GM23338 (cell line): ENCODE measurements at regions not wholly inside any gene's neighbourhood (a gene's known extent, or its start where the extent isn't known, plus 50 kb on each side); places are given as distances from the start of the nearest gene placed in this dataset.

Experiments
- ATAC-seq: fragments of 200-7000 bp; cut with Tn5 transposase; 3 replicates; pipeline ENCODE4 v1.9.1; 2020
- DNase-seq: peaks from one replicate; pipeline ENCODE4 v3.0.0-alpha.2; 2015; ENCODE audit warnings: low spot score
- H2AFZ ChIP-seq: fragments of 200-600 bp; sonication (generic); 2 replicates; pipeline ENCODE4 v1.8.0; 2016; ENCODE audit warnings: antibody characterized with exemption, mild to moderate bottlenecking, moderate library complexity
- H3F3A ChIP-seq: fragments of 200-600 bp; sonication (generic); replicated peaks from 2 replicates; pipeline ENCODE4 v1.8.0; 2017; ENCODE audit warnings: antibody characterized with exemption, mixed run types, low read depth
- H3K27ac ChIP-seq: fragments of 200-600 bp; sonication (generic); 2 replicates; pipeline ENCODE4 v1.6.1; 2016; ENCODE audit warnings: low read depth
- H3K27me3 ChIP-seq: fragments of 200-600 bp; sonication (generic); 2 replicates; pipeline ENCODE4 v1.8.0; 2016; ENCODE audit warnings: mild to moderate bottlenecking, mixed run types, moderate library complexity; ENCODE audit not compliant: insufficient read depth
- H3K36me3 ChIP-seq: fragments of 200-600 bp; sonication (generic); 2 replicates; pipeline ENCODE4 v1.8.0; 2016; ENCODE audit warnings: mild to moderate bottlenecking; ENCODE audit not compliant: insufficient read depth
- H3K4me1 ChIP-seq: fragments of 200-600 bp; sonication (generic); 2 replicates; pipeline ENCODE4 v1.8.0; 2016; ENCODE audit warnings: mild to moderate bottlenecking, moderate library complexity; ENCODE audit not compliant: insufficient read depth
- H3K4me2 ChIP-seq: fragments of 200-600 bp; sonication (generic); 2 replicates; pipeline ENCODE4 v1.7.1; 2017; ENCODE audit warnings: mixed run types
- H3K4me3 ChIP-seq: fragments of 200-600 bp; sonication (generic); 2 replicates; pipeline ENCODE4 v1.6.1; 2016; ENCODE audit warnings: mixed run types
- H3K79me2 ChIP-seq: fragments of 200-600 bp; sonication (generic); replicated peaks from 2 replicates; pipeline ENCODE4 v1.8.0; 2017; ENCODE audit warnings: mild to moderate bottlenecking; ENCODE audit not compliant: insufficient read depth
- H3K9me2 ChIP-seq: fragments of 200-600 bp; sonication (generic); 2 replicates; pipeline ENCODE4 v1.8.0; 2017; ENCODE audit not compliant: insufficient read depth
- H4K20me1 ChIP-seq: fragments of 200-600 bp; sonication (generic); replicated peaks from 2 replicates; pipeline ENCODE4 v1.8.0; 2017; ENCODE audit warnings: mild to moderate bottlenecking; ENCODE audit not compliant: insufficient read depth
- H3K27ac Mint-ChIP-seq: 2 replicates; pipeline ENCODE4 v1.8.0; 2020; ENCODE audit warnings: inconsistent platforms, mild to moderate bottlenecking, moderate library complexity, mixed read lengths
- H3K27me3 Mint-ChIP-seq: 3 replicates; pipeline ENCODE4 v1.8.0; 2022; ENCODE audit warnings: low read depth, mild to moderate bottlenecking, moderate library complexity, mixed read lengths, inconsistent platforms; ENCODE audit not compliant: insufficient read depth, poor library complexity
- H3K36me3 Mint-ChIP-seq: 3 replicates; pipeline ENCODE4 v1.8.0; 2021; ENCODE audit warnings: low read depth, mild to moderate bottlenecking, inconsistent platforms, moderate library complexity, mixed read lengths
- H3K4me1 Mint-ChIP-seq: 3 replicates; pipeline ENCODE4 v1.8.0; 2020; ENCODE audit warnings: mild to moderate bottlenecking, inconsistent platforms, mixed read lengths
- H3K4me3 Mint-ChIP-seq: 3 replicates; pipeline ENCODE4 v1.8.0; 2021; ENCODE audit warnings: moderate library complexity, mild to moderate bottlenecking, inconsistent platforms, mixed read lengths
- H3K9me3 Mint-ChIP-seq: 3 replicates; pipeline ENCODE4 v1.8.0; 2020; ENCODE audit warnings: moderate library complexity, mild to moderate bottlenecking, inconsistent platforms, mixed read lengths
- CTCF ChIP-seq, 2 experiments: fragments of 200-600 bp in 1 of 2; sonication (generic) in 1 of 2; conservative IDR thresholded peaks; 2 replicates each; pipeline versions ENCODE4 v1.5.1 to v1.6.1; 2016 to 2017; ENCODE audit warnings: antibody characterized with exemption in 2 of 2, low read depth in 2 of 2, mild to moderate bottlenecking in 2 of 2, moderate library complexity in 1 of 2
- NANOG ChIP-seq: IDR thresholded peaks from 2 replicates; pipeline ENCODE4 v1.6.1; 2016; ENCODE audit warnings: antibody characterized with exemption, borderline replicate concordance
- ZNF114 ChIP-seq: fragments of 250-450 bp; sonication (Bioruptor Pico); IDR thresholded peaks from 2 replicates; pipeline ENCODE4 v1.5.0; 2020; ENCODE audit warnings: mild to moderate bottlenecking, moderate library complexity
- ZNF331 ChIP-seq: fragments of 250-450 bp; sonication (Bioruptor Pico); IDR thresholded peaks from 2 replicates; pipeline ENCODE4 v1.5.0; 2020; ENCODE audit warnings: low read depth, mild to moderate bottlenecking, moderate library complexity
- ZNF462 ChIP-seq: fragments of 250-450 bp; sonication (Bioruptor Pico); IDR thresholded peaks from 2 replicates; pipeline ENCODE4 v1.5.0; 2020; ENCODE audit warnings: mild to moderate bottlenecking, moderate library complexity
- TF ChIP-seq, protein P1 (sequence below): IDR thresholded peaks from 2 replicates; pipeline ENCODE4 v1.6.1; 2016; ENCODE audit warnings: antibody characterized with exemption
- TF ChIP-seq, protein P2 (sequence below): IDR thresholded peaks from one replicate; pipeline ENCODE4 v1.6.1; 2018; ENCODE audit warnings: antibody characterized with exemption; ENCODE audit not compliant: unreplicated experiment

DNA sequence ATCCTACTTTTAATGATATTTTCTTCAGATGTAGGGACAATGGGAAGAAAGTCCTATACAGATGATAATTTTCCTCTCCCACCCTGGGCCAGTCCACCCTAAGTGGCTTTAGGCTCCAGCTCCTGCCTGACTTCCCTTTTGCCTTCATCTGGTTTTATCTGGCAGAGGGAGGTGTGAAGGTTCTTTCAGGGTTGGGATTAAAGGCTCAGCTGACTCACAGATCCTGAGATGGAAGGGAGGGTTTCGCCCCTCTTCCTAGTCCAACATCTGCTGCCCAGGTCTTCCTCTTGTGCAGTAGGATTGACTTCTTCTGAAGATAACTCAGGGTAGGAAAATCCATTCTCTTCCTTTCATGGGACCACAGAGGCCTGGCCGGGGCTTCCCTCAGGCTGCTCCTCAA, 362.4 kb upstream of the KAZN start:
- no peak overlapping the region for H3K27ac ChIP-seq
- no peak overlapping the region for H3K4me3 Mint-ChIP-seq
- H3K4me2 ChIP-seq, result no peak overlapping the region
- H3K4me3 ChIP-seq, result no peak overlapping the region
- peaks cover 7% of the 10 kb centered on the region; the same call in 1 of the 2 replicates for H3K4me1 ChIP-seq
- no peak overlapping the region for H3K27ac Mint-ChIP-seq
- H3K79me2 ChIP-seq, result no peaks in the 10 kb centered on the region
- no peaks in the 10 kb centered on the region for H3K27me3 Mint-ChIP-seq
- no peak for DNase-seq
- no peaks in the 10 kb centered on the region for H3K27me3 ChIP-seq
- H3K9me3 Mint-ChIP-seq, result no peaks in the 10 kb centered on the region
- no peaks in the 10 kb centered on the region for H3K36me3 Mint-ChIP-seq
- peaks cover 14% of the 10 kb centered on the region for H3K9me2 ChIP-seq
- no peak for TF ChIP-seq ZNF114 (CRISPR knock-in tag)
- H2AFZ ChIP-seq, result peak overlapping the region; percentile 66; the same call in 1 of the 2 replicates
- H3F3A ChIP-seq, result no peaks in the 10 kb centered on the region
- no peaks in the 10 kb centered on the region for H4K20me1 ChIP-seq
- H3K36me3 ChIP-seq, result no peaks in the 10 kb centered on the region
- ATAC-seq, result no peak
- peaks cover 6% of the 10 kb centered on the region for H3K4me1 Mint-ChIP-seq

GRCh38 chr1:14238472-14239307, 359.8 kb upstream of the KAZN start:
- Mint-ChIP-seq H3K27ac (no peak overlapping the region), H3K36me3 (no peaks in the 10 kb centered on the region), H3K9me3 (no peaks in the 10 kb centered on the region), H3K4me1 (peaks cover 4% of the 10 kb centered on the region; the same call in 2 of the 3 replicates), H3K4me3 (no peak overlapping the region), H3K27me3 (peaks cover under 1% of the 10 kb centered on the region)
- no peak overlapping the region for H3K27ac ChIP-seq
- DNase-seq, result no peak
- H3K79me2 ChIP-seq, result no peaks in the 10 kb centered on the region
- no peaks in the 10 kb centered on the region for H3K27me3 ChIP-seq
- no peak for ATAC-seq
- peaks cover 15% of the 10 kb centered on the region; the same call in 1 of the 2 replicates for H3K9me2 ChIP-seq
- no peaks in the 10 kb centered on the region for H3F3A ChIP-seq
- H3K4me2 ChIP-seq, result no peak overlapping the region
- H3K36me3 ChIP-seq, result no peaks in the 10 kb centered on the region
- H2AFZ ChIP-seq, result no peak overlapping the region
- peaks cover 8% of the 10 kb centered on the region; the same call in 1 of the 2 replicates for H3K4me1 ChIP-seq
- no peak overlapping the region for H3K4me3 ChIP-seq
- H4K20me1 ChIP-seq, result no peaks in the 10 kb centered on the region
- TF ChIP-seq ZNF462 (CRISPR knock-in tag) (no peak), ZNF331 (CRISPR knock-in tag) (no peak), NANOG (no peak), CTCF (conservative IDR thresholded peaks at IDR 0.05; ENCODE audit: low read depth in 2 of 2) (no peak)
- TF ChIP-seq, protein P1, sequence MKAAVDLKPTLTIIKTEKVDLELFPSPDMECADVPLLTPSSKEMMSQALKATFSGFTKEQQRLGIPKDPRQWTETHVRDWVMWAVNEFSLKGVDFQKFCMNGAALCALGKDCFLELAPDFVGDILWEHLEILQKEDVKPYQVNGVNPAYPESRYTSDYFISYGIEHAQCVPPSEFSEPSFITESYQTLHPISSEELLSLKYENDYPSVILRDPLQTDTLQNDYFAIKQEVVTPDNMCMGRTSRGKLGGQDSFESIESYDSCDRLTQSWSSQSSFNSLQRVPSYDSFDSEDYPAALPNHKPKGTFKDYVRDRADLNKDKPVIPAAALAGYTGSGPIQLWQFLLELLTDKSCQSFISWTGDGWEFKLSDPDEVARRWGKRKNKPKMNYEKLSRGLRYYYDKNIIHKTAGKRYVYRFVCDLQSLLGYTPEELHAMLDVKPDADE, result no peak
- TF ChIP-seq, protein P2, sequence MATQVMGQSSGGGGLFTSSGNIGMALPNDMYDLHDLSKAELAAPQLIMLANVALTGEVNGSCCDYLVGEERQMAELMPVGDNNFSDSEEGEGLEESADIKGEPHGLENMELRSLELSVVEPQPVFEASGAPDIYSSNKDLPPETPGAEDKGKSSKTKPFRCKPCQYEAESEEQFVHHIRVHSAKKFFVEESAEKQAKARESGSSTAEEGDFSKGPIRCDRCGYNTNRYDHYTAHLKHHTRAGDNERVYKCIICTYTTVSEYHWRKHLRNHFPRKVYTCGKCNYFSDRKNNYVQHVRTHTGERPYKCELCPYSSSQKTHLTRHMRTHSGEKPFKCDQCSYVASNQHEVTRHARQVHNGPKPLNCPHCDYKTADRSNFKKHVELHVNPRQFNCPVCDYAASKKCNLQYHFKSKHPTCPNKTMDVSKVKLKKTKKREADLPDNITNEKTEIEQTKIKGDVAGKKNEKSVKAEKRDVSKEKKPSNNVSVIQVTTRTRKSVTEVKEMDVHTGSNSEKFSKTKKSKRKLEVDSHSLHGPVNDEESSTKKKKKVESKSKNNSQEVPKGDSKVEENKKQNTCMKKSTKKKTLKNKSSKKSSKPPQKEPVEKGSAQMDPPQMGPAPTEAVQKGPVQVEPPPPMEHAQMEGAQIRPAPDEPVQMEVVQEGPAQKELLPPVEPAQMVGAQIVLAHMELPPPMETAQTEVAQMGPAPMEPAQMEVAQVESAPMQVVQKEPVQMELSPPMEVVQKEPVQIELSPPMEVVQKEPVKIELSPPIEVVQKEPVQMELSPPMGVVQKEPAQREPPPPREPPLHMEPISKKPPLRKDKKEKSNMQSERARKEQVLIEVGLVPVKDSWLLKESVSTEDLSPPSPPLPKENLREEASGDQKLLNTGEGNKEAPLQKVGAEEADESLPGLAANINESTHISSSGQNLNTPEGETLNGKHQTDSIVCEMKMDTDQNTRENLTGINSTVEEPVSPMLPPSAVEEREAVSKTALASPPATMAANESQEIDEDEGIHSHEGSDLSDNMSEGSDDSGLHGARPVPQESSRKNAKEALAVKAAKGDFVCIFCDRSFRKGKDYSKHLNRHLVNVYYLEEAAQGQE, result no peak
